C4-2B (cell line): ENCODE measurements at regions not wholly inside any gene's neighbourhood (a gene's known extent, or its start where the extent isn't known, plus 50 kb on each side); places are given as distances from the start of the nearest gene placed in this dataset.

ENCODE experiments used
- ZFX ChIP-seq: fragments of 450-650 bp; IDR thresholded peaks from 2 replicates; pipeline ENCODE4 v1.6.1; 2017
- TF ChIP-seq, protein P1 (sequence below): fragments of 450-650 bp; conservative IDR thresholded peaks from 2 replicates; pipeline ENCODE4 v1.5.1; 2017; ENCODE audit warnings: mild to moderate bottlenecking

GRCh38 chr6:90989763-90990162 lies 402.9 kb upstream of the MAP3K7 start:
- TF ChIP-seq ZFX: no peak
- TF ChIP-seq, protein P1, sequence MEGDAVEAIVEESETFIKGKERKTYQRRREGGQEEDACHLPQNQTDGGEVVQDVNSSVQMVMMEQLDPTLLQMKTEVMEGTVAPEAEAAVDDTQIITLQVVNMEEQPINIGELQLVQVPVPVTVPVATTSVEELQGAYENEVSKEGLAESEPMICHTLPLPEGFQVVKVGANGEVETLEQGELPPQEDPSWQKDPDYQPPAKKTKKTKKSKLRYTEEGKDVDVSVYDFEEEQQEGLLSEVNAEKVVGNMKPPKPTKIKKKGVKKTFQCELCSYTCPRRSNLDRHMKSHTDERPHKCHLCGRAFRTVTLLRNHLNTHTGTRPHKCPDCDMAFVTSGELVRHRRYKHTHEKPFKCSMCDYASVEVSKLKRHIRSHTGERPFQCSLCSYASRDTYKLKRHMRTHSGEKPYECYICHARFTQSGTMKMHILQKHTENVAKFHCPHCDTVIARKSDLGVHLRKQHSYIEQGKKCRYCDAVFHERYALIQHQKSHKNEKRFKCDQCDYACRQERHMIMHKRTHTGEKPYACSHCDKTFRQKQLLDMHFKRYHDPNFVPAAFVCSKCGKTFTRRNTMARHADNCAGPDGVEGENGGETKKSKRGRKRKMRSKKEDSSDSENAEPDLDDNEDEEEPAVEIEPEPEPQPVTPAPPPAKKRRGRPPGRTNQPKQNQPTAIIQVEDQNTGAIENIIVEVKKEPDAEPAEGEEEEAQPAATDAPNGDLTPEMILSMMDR: no peak
